ENCODE measurements at regions not wholly inside any gene's neighbourhood (a gene's known extent, or its start where the extent isn't known, plus 50 kb on each side); places are given as distances from the start of the nearest gene placed in this dataset.

DNA sequence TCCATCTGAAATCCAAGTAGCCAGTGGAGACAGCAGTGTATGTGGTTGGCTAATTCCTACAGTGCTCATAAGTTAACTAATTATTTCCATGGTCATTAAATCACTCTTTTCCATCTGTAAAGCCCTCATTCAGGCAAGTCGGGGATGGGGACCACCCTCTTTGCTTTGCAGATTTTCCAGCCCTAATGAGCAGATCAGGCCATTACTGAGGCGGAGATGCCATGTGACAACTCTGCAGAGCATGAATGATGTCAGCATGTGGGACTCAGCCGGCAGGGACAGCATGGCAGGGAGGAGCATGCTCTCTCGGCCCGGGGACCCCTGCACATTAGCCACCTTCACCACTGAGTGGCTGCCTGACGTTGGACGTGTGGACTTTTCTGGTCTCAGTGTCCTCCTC, 623.3 kb upstream of the CDH4 start:
- DNase-seq (ENCODE audit: low spot score) (no peak), FAIRE-seq (no peak)

DNA sequence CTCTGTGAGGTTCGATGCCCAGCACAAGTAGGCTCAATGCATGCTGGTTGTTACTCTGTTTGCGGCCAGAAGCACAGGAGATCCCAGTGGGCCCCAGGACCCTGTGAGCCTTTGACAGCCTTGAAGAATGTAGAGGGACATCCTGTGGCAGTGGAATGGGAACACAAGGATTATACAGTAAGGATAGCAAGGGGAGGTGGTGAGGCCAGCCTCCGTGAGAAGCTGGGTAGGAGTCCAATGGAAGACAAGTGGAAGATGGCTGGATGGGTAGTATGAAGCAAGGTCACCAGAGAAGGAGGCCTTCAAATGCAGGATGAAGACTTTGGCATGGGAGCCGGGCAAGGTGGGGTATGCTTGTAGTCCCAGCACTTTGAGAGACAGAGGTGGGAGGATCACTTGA, 622.9 kb upstream of the CDH4 start:
- FAIRE-seq (no peak), DNase-seq (ENCODE audit: low spot score) (no peak)

DNA sequence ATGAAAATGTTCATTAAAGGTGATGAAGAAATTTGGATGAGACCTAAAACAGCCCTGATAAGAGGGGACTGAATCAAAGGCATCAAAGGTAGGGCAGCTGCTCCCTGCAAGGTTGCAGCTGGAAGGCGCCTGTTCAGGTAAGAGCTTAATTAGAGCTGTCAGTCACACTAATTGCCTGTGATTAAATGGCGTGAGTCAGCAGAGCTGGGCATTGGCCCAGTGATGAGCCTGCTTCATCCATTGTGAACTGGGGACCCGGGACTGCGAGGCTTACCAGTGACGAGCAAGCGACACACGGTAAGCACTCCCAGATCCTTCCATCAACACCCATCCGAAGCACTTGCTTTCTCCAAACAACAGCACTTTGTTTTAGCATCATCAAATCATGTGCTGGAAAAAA, 621.5 kb upstream of the CDH4 start:
- no peak for FAIRE-seq
- no peak for DNase-seq (ENCODE audit: low spot score)

DNA sequence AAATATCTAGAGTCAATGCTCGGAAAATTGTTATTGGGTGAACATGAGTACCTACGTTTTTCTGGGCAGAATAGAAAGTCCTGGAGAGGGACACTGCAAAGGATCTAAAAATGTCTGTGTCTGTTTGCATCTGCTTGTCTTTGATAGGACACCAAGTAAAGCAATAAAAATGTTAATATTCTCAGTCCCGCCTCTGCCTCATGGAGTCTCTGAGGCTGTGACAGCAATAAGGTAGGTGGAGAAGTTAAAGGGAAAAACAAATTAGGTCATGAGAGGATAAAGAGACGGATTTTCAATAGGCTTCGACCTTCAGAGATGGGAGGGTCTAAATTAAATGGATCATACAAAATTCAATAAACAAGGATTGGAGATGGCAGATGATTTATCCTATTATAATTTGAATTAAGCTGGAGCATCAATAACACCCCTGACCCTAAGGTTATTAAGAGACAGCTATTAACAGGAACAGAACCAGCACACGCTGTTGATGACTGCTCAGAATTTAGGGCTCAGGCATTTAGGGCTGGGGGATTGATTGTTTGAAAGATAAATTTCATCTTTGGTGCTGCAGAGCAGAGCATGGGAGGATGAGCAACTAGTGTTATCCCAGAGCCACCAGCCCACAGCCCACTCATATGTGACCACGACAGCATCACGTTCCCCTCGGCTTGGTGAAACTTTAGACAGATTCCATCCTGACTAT, 620.3 kb upstream of the CDH4 start:
- FAIRE-seq (no peak), DNase-seq (ENCODE audit: low spot score) (no peak)

DNA sequence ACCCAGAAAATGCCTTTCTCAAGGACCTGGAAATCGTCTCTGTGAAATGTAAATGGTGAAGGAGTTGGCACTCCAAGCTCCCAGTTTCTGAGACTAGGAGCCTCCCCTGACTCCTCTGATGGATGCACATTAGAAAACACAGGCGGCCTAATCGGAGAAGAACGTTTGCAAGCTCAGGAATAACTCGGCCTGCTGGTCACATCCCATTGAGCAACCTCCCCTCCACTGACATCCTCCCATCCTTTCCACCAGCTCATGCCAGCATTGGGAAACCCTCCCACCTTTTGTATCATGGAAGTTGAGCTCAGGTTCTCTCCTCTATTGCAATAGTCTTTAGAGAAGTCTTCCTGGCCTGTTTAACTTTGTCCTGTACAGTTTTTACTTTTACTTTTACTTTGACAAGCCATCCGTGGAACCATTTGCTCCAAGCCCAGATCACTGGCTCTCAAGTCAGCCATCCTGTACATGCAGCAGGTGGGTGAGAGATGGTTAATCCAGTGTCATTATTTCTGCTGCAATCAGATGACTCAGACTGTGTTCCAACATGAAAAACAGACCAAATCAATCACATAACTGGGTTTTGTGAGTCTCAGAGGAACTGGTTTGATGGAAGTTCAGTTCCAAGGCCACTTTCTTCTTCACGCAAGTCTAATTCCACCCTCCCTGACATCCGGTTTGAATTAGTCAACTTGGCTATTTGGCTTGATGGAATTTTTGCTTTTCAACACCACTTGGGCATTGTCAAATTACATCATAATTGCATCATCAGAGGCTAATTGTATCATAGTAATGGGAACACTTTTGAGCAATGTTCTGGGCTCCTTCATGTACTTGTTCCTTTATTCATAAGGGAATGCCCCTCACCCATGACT, 619.4 kb upstream of the CDH4 start:
- DNase-seq (ENCODE audit: low spot score) (no peak), FAIRE-seq (no peak)

DNA sequence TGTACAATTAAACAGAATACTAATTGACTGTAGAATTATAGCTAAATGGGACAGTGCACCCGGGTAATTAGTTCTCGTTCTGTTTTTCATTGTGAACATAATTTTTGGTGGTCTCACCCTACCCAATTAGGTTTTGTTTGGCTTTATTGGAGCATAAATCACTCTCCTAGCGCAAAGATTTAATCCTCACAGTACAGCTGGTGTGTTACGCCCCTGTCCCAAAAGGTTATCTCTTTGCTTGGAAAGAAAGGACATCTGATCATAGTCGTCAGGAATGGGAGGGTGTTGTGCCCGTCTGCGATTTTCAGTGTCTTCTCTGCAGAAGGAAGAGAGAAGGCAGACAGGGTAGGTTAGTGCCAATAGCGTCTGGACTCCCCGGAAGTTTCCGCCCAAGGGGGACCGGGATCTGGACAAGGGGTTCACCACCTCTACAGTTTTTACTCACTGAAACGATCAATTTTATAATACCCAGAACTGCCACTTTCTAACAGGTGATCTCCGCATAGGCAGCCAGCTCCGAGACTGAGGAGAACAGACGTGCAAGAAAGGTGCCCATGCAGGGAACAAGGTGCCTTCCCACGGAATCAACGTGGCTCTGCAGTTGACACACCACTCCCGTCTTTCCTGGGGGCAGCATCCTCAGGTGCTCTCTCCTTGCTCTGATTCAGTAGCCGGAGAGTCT, 617.4 kb upstream of the CDH4 start:
- no peak for FAIRE-seq
- no peak for DNase-seq (ENCODE audit: low spot score)

DNA sequence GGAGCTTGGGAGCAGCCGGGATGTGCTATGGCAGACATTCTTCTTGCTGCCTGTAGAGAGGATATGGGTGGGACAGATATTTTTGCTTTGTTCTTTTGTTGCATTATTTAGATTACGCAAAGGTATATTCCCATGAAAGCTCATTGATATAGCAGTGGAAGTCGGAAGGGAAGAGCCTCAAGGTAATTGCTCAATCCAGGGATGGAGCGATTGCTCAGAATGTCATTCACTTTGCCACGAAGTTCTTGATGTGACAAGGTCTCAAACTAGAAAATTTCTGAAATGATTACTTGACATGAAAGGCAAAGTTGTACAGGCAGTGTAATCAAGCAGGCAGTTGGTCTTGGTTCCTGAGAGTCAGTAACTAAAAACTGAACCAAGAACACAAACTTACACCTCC, 615.6 kb upstream of the CDH4 start:
- FAIRE-seq (no peak), DNase-seq (ENCODE audit: low spot score) (no peak)

DNA sequence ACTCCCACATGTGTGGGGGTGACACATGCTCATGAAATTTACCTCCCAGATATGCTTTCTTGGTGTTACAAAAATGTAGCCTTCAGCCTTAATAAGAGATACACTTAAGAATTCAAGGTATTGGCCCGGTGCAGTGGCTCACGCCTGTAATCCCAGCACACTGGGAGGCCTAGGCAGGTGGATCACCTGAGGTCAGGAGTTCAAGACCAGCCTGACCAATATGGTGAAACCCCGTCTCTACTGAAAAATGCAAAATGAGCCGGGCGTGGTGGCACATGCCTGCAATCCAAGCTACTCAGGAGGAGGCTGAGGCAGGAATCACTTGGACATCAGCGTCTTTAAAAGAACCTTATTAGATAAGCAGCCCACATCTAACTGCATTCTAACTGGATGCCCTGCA, 614.3 kb upstream of the CDH4 start:
- no peak for FAIRE-seq
- DNase-seq (ENCODE audit: low spot score), result no peak

DNA sequence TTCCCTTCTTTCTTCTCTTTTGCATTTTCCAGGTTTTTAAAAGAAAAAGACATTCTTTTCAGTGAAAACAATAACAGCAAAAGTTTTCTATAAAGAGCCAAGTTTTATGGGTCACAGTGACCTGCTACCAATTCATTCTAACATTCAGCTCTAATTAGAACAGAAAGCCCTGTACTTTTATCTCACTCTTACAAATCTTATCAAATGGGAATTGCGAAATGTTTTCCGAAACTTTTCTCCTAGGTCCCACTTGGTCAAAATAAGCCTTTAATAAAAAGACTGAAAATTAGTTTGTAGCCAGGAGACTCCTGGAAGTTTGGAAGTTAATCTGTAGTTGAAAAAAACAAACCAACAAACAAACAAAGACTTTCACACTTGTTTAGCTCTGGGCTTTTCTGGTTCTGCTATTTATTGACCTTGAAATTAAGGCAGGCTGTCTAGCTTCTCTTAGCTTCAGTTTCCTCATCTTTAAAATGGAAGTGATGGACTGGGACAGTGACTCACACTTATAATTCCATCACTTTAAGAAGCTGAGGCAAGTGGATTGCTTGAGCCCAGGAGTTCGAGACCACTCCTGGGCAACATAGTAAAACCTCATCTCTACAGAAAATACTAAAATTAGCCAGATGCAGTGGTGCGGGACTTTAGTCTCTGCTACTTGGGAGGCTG, 613.5 kb upstream of the CDH4 start:
- no peak for FAIRE-seq
- DNase-seq (ENCODE audit: low spot score), result no peak

DNA sequence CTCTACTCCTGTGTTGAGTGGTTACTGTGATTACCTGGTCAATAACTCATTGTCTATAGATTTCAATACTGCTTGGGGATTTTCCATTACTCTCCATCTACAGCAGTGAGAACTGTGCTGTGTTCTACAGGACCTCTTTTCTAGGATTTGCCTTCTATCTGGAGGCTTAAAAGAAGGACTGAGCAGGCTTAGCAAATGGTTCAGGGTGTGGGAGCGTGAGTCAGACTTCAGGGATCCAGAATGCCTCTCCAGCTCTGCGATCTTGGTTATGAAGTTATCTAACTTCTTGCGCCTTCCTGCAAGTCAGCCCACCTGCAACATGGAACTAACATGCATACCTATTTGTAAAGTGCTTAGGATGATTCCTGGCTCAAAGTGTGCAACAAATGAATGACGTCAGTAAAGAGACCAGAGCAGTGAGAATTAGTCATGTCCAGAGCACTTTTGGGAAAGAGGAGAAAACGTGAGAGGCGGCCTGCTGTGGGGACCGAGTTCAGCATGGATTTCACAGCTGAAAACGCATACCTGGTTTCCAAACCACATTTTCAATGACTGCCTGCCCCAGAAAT, 610.1 kb upstream of the CDH4 start:
- FAIRE-seq, result no peak
- DNase-seq (ENCODE audit: low spot score), result no peak

DNA sequence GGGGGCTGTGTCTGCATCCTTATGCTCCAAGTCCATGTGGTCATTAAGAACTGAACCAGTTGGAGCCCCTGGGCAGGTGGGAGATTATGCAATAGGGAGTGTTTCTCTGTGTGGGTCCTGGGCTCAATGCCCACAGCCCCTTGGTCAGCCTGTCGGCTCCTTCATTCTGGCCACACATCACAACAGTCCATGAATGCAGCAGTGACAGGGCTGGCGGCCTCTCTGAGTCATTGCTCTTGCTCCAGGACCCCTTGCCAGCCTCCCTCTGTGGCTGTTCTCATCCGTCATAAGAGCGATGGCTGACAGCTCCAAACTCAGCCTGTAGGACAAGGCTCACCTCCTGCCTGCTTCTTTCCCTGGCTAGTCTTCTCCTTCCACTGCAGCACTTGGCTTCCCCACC, 609.5 kb upstream of the CDH4 start:
- no peak for DNase-seq (ENCODE audit: low spot score)
- FAIRE-seq, result no peak

DNA sequence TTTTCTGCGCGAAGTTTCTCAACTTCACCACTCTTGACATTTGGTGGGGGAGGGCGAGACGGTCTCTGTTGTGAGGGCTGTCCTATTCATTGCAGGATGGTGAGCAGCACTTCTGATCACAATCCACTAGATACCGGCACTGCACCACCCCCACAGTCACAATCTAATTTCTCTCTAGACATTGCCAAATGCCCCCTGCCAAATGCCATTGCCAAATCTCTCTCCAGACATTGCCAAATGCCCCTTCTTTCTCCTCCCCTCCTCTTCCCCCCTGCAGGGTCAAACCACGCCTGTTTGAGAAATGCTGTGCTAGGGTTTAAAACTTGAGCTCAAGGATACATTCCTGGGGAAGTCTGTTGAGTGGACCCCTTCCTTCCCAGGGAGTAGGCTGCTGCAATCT, 603.5 kb upstream of the CDH4 start:
- FAIRE-seq (no peak), DNase-seq (ENCODE audit: low spot score) (no peak)

DNA sequence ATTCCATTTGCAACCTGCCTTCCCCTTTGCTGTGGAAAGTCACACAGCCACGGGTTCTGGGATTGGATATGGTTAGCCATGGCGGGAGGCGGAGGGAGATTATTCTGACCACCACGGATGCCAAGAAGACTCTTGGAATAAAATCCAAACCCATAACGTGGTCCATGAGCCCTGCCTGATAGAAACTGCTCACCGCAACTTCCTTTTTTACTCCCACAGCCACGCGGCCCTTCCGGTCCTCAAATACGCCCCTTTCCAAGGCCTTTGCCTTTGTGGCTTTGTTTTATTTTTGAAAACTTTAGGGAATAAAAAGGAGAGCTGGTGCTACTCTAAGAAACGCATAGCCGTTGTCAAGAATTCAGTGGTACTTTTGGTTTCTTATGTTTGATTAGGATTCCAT, 602.5 kb upstream of the CDH4 start:
- FAIRE-seq (no peak), DNase-seq (ENCODE audit: low spot score) (no peak)

DNA sequence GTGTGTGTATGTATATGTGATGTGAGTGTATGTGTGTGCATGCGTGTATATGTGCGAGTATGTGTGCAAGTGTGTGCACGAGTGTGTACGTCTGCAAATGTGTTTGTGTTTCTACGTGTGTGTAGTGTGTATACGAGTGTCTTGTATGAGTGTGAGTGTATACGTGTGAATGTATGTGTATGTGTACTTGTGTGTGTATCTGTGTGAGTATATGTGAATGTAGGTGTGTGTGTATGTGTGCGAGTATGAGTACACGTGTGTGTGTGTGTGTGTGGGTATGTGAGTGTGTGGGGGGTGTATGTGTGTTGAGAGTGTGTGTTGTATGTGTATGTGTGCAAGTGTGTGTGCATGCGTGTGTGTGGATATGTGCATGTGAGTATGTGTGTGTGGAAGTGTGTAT, 602.0 kb upstream of the CDH4 start:
- no peak for FAIRE-seq

DNA sequence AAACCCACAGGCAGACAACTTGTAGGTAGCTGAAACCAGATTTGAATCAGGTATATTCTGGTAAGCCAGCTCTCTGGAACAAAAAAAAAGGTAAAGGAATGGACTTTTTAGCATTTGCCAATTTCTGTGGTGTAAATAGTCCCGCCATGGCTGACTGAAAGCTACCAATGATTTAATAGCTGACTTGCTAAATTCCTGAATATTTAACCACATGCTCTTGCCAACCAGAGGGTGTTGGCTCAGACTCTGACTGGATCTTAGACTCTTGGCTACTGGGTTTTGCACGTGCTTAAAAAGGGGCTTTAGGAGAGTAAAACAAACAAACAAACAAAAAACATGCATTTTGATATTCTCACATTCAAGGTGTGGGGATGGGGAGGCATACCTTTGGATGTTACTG, 600.0 kb upstream of the CDH4 start:
- FAIRE-seq, result no peak

More for the DNA sequence above, 602.0 kb upstream of the CDH4 start:
- DNase-seq (ENCODE audit: low spot score), result no peak

DNA sequence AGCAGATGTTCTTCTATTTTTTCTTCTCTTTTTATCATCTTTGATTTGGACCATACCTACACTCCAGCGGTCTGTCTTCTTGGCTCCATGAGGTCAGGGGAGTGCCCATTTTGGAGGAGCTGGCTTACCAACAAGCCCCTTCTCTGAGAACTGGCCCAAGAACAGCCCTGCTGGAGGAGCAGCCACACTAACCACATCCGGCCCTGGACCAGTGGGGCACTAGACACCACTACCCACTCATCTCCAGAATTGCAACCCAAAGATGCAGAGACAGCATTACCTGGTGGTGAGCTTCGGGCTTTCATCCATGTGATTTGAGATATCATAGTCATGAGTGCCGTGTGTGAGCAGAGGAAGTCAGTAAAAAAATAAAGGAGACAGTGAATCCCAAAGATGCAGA, 599.4 kb upstream of the CDH4 start:
- DNase-seq (ENCODE audit: low spot score) (no peak), FAIRE-seq (no peak)

More for the DNA sequence above, 600.0 kb upstream of the CDH4 start:
- DNase-seq (ENCODE audit: low spot score), result no peak

DNA sequence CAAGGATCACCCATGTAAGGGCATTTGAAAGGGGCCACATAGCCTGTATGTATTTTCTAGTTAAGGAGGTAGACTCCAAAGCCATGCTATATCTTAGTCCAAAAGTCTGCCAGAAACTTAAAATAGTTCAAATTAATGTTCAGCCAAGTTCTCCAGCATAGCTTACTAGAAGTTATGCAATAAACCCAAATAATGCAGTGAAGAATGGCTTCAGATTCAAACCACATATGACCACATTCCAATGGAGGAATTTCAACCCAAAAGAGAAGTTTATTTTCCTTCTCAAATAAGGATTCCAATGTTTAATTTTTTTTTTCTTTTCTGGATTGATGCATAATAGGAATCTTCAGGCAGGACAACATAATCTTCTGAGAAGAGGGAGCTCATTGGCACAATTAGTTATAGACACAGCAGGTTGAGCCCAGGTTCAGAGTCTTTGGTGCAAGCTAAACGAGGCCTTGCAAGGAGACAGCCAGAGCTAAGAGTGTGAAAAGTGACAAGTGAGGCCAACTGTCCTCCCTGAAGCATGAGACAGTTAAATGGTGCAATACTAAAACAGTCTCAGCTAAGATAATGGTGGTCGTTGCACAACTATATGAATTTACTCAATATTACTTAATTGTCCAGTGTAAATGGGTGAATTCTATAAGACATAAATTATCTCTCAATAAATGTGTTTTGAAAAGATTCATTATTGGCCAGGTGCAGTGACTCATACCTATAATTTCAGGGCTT, 598.8 kb upstream of the CDH4 start:
- DNase-seq (ENCODE audit: low spot score) (no peak), FAIRE-seq (no peak)

DNA sequence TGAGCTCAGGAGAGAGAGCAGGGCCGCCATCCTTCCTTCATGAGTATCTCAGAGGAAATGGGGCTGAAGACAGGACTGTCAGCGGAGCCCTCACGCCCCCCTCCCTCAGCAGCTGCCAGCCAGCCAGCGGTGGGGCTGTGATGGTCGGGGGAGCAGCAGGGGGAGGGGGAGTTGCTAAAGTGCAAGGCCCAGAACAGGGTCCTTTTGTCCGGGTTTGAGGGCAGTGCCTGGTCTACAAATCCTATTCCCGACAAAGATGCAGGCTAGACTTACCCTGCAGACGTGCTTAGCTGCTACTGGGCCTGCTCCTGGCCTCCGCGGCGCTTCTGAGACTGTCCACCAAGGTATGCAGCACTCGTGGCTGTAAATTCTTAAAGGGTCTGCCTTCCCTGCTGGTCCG, 593.4 kb upstream of the CDH4 start:
- DNase-seq (ENCODE audit: low spot score), result no peak
- no peak for FAIRE-seq

DNA sequence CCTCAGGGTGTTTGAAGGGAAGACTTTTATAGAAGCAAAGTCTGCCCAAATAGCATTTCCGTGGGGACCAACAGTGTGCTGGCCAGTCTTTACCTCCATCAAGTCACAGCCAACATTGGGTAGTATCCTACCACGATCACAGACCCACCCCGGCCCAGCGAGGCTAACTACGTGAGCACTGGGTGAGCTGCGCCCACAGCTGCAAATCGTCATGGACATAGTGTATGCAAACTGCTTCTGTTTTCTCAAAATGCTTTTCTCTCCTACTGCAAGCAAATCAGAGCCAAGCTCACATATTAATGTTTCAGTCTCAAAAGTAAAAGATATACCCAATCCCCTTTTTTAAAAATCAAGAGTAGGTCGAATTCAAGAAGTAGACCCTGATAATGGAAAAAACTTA, 592.8 kb upstream of the CDH4 start:
- DNase-seq (ENCODE audit: low spot score) (no peak), FAIRE-seq (no peak)

DNA sequence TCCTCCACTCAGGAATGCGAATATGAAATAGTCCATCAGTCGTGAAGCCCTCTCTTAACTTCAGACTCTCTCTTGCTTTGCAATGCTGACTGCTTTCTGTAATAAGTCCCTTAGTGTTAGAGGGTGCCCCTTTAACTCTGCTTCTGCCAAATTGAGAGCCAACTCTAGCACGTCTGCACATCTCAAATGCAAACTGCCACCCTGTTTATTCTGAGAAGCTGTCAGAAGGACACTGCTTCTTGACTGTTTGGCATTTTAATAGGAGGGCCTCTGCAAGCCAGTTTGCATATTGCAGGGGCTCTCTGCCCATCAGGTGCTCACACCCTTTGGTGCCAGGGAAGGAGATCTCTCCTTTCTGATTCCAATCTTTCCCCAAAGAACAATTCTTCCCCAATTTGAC, 589.8 kb upstream of the CDH4 start:
- no peak for FAIRE-seq
- DNase-seq (ENCODE audit: low spot score), result no peak

DNA sequence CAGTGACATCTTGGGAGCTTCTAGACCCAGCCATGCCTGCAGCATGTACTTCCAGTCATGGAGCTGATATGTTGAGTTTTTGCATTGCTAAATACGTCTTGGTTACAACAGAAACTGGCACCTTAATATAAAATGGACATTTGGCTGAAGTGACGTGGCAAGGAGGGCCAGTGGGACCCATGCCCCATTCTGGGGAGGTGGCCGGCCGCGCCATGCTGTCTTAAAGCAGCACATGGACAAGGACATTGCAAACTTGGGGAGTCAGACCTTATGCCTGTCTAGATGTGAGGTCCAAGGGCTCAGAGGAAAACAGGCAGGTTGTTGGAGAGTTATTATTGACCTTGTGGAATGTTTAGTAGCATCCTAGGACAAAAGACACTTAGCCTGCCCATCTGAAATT, 588.0 kb upstream of the CDH4 start:
- FAIRE-seq (no peak), DNase-seq (ENCODE audit: low spot score) (no peak)

Data from RCC 7860 (cell line).